Activated CD4-positive, alpha-beta T cell treated with anti-CD3 and anti-CD28 coated beads, Interleukin-2, amount 10 ng/mL, durations not matched to agents 7 days and 5 days (primary cell): ENCODE measurements at regions not wholly inside any gene's neighbourhood (a gene's known extent, or its start where the extent isn't known, plus 50 kb on each side); places are given as distances from the start of the nearest gene placed in this dataset.

ENCODE experiments used
- CTCF ChIA-PET: fragments of 350-600 bp; sonication (Branson Sonifier 250); formaldehyde crosslinking; loops from one replicate; lab custom pipeline; 2021; ENCODE audit warnings: antibody characterized with exemption; lab: Charles Lee
- POLR2A ChIA-PET: fragments of 350-600 bp; sonication (Branson Sonifier 250); formaldehyde crosslinking; loops from one replicate; lab custom pipeline; 2021; ENCODE audit warnings: antibody characterized with exemption; lab: Charles Lee
- DNase-seq: peaks from one replicate; pipeline ENCODE4 v3.0.0-alpha.2; 2020
- H3K27ac Mint-ChIP-seq: one replicate; pipeline ENCODE4 v1.8.0; 2021; ENCODE audit warnings: mild to moderate bottlenecking, moderate library complexity, mixed read lengths
- H3K27me3 Mint-ChIP-seq: one replicate; pipeline ENCODE4 v1.8.0; 2021; ENCODE audit warnings: mixed read lengths
- H3K36me3 Mint-ChIP-seq: one replicate; pipeline ENCODE4 v1.8.0; 2021; ENCODE audit warnings: low read depth, mixed read lengths
- H3K4me1 Mint-ChIP-seq: one replicate; pipeline ENCODE4 v1.8.0; 2021; ENCODE audit warnings: mixed read lengths
- H3K4me3 Mint-ChIP-seq: one replicate; pipeline ENCODE4 v1.8.0; 2021; ENCODE audit warnings: mild to moderate bottlenecking, moderate library complexity, mixed read lengths
- H3K9me3 Mint-ChIP-seq: one replicate; pipeline ENCODE4 v1.8.0; 2021; ENCODE audit warnings: mixed read lengths

GRCh38 chr13:85698256-85698655, 101.0 kb downstream of the SLITRK6 start:
- Mint-ChIP-seq H3K27me3 (no peaks in the 10 kb centered on the region), H3K36me3 (no peaks in the 10 kb centered on the region), H3K4me3 (no peak overlapping the region), H3K27ac (no peak overlapping the region), H3K9me3 (peaks cover 5% of the 10 kb centered on the region), H3K4me1 (no peaks in the 10 kb centered on the region)
- no peak for DNase-seq
- ChIA-PET CTCF (no interaction called here), POLR2A (no interaction called here)

DNA sequence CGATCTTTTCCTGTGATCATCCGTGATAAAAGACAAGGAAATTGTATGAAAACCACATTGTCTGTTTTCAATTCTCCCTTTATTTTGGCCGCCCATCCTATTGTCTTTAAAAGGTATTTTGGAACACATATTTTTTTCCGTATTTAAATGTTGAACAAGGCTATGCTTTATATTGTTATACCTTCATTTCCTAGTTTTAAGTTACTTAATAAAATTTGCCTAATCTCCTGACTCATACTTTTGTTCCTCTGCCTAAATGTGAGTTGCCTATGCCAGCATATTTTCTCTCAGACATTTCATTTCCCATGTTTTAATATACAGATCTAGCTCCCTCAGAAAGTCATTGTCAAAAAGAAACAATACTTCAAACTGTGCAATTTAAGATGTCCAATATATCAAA, 104.2 kb downstream of the SLITRK6 start:
- CTCF ChIA-PET, result no interaction called here
- no peak for DNase-seq
- H3K27ac Mint-ChIP-seq, result no peak overlapping the region
- no peak overlapping the region for H3K4me3 Mint-ChIP-seq
- no peaks in the 10 kb centered on the region for H3K36me3 Mint-ChIP-seq
- H3K27me3 Mint-ChIP-seq, result no peaks in the 10 kb centered on the region
- peaks cover 2% of the 10 kb centered on the region for H3K9me3 Mint-ChIP-seq
- POLR2A ChIA-PET, result no interaction called here
- H3K4me1 Mint-ChIP-seq, result no peaks in the 10 kb centered on the region

GRCh38 chr13:85693889-85694511, 105.2 kb downstream of the SLITRK6 start:
- H3K27ac Mint-ChIP-seq, result no peak overlapping the region
- H3K4me3 Mint-ChIP-seq, result no peak overlapping the region
- H3K4me1 Mint-ChIP-seq, result no peaks in the 10 kb centered on the region
- peaks cover 2% of the 10 kb centered on the region for H3K9me3 Mint-ChIP-seq
- CTCF ChIA-PET, result no interaction called here
- H3K36me3 Mint-ChIP-seq, result no peaks in the 10 kb centered on the region
- H3K27me3 Mint-ChIP-seq, result no peaks in the 10 kb centered on the region
- no peak for DNase-seq
- POLR2A ChIA-PET, result interaction anchor here (0.6 kb wide), 1 partner anchor 112 kb away, joined by 3 read pairs; no protein-coding TSS in a partner anchor

DNA sequence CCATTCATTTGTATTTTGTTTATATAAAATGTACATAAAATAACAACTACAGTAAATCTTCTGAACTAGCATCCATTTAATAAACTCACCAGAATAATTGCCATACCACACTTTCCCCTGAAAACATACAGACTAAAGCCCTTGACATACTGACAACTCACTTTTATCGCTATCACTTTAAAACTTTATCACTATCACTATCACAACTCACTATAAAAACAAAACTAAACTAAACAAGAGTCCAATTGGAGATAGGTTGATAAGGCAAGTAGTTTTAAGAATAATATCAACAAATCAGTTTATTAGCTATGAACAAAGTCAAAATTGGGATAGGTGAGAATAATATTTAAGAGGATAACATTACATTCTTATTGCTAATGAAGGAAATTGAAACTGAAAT, 108.9 kb downstream of the SLITRK6 start:
- ChIA-PET CTCF (no interaction called here), POLR2A (no interaction called here)
- no peaks in the 10 kb centered on the region for H3K36me3 Mint-ChIP-seq
- no peaks in the 10 kb centered on the region for H3K9me3 Mint-ChIP-seq
- no peak overlapping the region for H3K27ac Mint-ChIP-seq
- no peak for DNase-seq
- H3K27me3 Mint-ChIP-seq, result no peaks in the 10 kb centered on the region
- H3K4me3 Mint-ChIP-seq, result no peak overlapping the region
- H3K4me1 Mint-ChIP-seq, result no peaks in the 10 kb centered on the region

DNA sequence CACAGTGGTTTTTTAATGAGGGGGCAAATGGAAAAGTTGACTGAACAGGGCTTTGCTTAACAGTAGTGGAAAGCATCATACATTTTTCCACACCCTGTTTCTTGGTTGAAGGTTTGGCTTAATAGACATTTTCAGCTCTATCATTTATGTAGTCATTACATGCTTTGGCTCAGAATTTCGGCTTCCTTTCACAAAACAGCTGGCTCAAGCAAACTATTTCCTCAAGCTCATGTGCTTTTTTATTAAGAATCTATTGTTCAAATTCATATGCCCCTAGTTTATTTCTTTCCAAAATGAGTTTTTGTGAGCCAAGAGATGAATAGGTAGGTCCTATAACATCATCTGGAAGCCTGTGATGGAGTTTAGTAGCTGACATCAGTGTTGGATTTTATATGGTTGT, 113.8 kb downstream of the SLITRK6 start:
- no peaks in the 10 kb centered on the region for H3K36me3 Mint-ChIP-seq

DNA sequence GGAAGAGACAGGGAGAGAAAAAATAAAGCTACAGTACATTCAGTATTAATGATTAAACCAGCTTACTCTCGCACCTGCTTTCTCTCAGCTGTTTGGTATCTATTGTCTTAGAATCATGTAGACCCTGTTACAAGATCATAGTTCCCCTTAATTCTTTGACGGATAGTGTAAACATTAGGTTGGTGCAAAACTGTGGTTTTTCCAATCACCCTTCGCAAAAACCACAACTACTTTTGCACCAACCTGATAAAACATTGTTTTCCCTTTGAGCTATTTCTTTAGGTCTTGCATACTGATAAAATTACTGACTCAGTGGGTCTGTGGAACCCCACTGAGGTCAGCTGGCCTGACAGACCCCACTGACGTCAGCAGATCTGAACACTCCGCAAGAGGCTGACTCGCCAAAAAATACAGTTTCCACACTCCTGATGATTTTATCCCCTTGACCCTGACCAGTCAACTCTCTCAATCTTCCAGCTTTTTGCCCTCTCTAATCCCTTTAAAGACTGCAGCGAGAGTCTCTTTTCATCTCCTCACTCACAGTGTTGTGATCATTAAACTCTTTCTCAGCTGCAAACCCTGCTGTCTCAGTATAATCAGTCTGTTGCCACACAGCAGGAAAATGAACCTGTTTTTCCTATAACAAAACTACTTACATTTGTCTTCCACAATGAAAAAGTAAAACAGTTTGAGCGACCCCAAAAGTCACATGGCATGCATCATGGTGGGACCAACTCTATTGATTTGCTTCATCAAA, 123.9 kb downstream of the SLITRK6 start:
- H3K36me3 Mint-ChIP-seq, result no peaks in the 10 kb centered on the region
- DNase-seq, result no peak
- ChIA-PET POLR2A (no interaction called here), CTCF (no interaction called here)
- H3K4me1 Mint-ChIP-seq, result no peaks in the 10 kb centered on the region
- no peak overlapping the region for H3K4me3 Mint-ChIP-seq
- no peaks in the 10 kb centered on the region for H3K9me3 Mint-ChIP-seq
- no peak overlapping the region for H3K27ac Mint-ChIP-seq
- H3K27me3 Mint-ChIP-seq, result no peaks in the 10 kb centered on the region

More for the DNA sequence above, 113.8 kb downstream of the SLITRK6 start:
- Mint-ChIP-seq H3K4me3 (no peak overlapping the region), H3K27me3 (no peaks in the 10 kb centered on the region), H3K9me3 (no peaks in the 10 kb centered on the region), H3K27ac (no peak overlapping the region), H3K4me1 (no peaks in the 10 kb centered on the region)
- no peak for DNase-seq
- CTCF ChIA-PET, result no interaction called here
- POLR2A ChIA-PET, result no interaction called here

DNA sequence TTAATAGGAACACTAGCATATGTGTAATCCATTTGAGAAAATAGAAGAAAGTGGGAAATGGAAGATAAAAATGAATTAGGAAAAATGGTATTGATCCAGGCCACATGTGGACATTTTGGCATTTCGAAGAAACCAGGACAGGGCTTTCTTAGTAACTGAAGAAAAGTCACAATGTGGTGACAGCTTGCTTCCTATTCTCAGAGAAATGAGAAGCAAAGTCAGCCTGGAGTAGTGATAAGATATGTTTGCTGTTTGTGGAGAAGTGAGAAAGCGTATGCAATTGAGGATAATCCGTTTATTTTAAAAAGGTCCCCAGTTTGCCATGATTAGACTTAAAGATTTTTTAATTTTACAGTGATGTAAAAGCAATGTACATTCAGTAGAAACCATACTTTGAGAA, 127.9 kb downstream of the SLITRK6 start:
- no peak for DNase-seq
- ChIA-PET POLR2A (no interaction called here), CTCF (no interaction called here)
- H3K9me3 Mint-ChIP-seq, result no peaks in the 10 kb centered on the region
- no peaks in the 10 kb centered on the region for H3K4me1 Mint-ChIP-seq
- no peak overlapping the region for H3K4me3 Mint-ChIP-seq
- no peaks in the 10 kb centered on the region for H3K36me3 Mint-ChIP-seq
- H3K27ac Mint-ChIP-seq, result no peak overlapping the region
- H3K27me3 Mint-ChIP-seq, result no peaks in the 10 kb centered on the region

DNA sequence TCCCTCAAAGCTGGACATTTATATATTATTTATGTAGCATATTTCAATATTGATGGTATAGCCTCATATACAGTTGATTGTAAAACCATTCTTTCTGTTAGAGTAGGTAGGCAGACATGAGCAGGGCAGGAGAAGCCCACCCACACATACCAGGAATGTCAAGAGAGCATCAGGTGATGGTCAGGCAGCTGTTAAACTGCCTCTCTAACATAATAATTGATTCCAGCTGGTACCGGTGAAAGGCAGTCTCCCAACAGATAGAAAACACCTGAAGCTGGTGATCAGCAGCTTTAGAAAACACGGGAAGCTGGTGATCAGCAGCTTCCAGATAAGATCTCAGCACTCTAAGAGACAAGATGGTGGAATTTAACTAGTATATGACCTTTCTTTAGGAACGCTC, 132.9 kb downstream of the SLITRK6 start:
- Mint-ChIP-seq H3K4me3 (no peak overlapping the region), H3K4me1 (no peaks in the 10 kb centered on the region), H3K27ac (no peak overlapping the region), H3K36me3 (no peaks in the 10 kb centered on the region), H3K9me3 (no peaks in the 10 kb centered on the region), H3K27me3 (no peaks in the 10 kb centered on the region)
- ChIA-PET CTCF (no interaction called here), POLR2A (no interaction called here)
- no peak for DNase-seq

DNA sequence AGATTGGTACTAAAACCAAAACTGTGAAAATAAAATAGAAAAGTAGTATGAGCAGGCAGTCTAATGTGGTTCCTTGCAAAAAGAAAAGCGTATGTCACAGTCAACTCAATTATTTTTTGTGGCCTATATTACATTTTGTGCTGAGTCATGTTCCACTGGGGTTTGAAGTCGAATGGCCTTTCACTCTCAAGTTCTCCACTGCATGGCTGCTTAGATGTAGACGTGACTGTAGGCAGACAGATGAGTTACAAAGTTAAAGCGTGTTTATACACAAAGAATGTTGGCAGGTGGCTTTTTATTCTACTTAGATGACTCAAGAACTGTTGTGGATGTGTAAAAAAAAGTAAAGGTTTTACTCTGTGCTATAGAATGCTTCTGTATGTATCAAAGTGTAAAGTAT, 133.9 kb downstream of the SLITRK6 start:
- no peaks in the 10 kb centered on the region for H3K27me3 Mint-ChIP-seq
- CTCF ChIA-PET, result no interaction called here
- POLR2A ChIA-PET, result no interaction called here

GRCh38 chr13:85663856-85664255, 135.4 kb downstream of the SLITRK6 start:
- Mint-ChIP-seq H3K27ac (no peak overlapping the region), H3K4me3 (no peak overlapping the region), H3K36me3 (no peaks in the 10 kb centered on the region), H3K27me3 (no peaks in the 10 kb centered on the region), H3K4me1 (no peaks in the 10 kb centered on the region), H3K9me3 (no peaks in the 10 kb centered on the region)
- ChIA-PET CTCF (no interaction called here), POLR2A (no interaction called here)
- no peak for DNase-seq

More for the DNA sequence above, 133.9 kb downstream of the SLITRK6 start:
- Mint-ChIP-seq H3K4me1 (no peaks in the 10 kb centered on the region), H3K36me3 (no peaks in the 10 kb centered on the region), H3K9me3 (no peaks in the 10 kb centered on the region), H3K4me3 (no peak overlapping the region), H3K27ac (no peak overlapping the region)
- DNase-seq, result no peak

GRCh38 chr13:85662186-85662585, 137.0 kb downstream of the SLITRK6 start:
- Mint-ChIP-seq H3K27me3 (no peaks in the 10 kb centered on the region), H3K36me3 (no peaks in the 10 kb centered on the region), H3K4me1 (no peaks in the 10 kb centered on the region), H3K4me3 (no peak overlapping the region), H3K27ac (no peak overlapping the region), H3K9me3 (no peaks in the 10 kb centered on the region)
- ChIA-PET CTCF (no interaction called here), POLR2A (no interaction called here)
- DNase-seq, result no peak

GRCh38 chr13:85661675-85662074, 137.5 kb downstream of the SLITRK6 start:
- CTCF ChIA-PET, result no interaction called here
- Mint-ChIP-seq H3K9me3 (no peaks in the 10 kb centered on the region), H3K27me3 (no peaks in the 10 kb centered on the region), H3K27ac (no peak overlapping the region), H3K4me1 (no peaks in the 10 kb centered on the region), H3K4me3 (no peak overlapping the region), H3K36me3 (no peaks in the 10 kb centered on the region)
- POLR2A ChIA-PET, result no interaction called here
- no peak for DNase-seq

- no peak for DNase-seq
- H3K36me3 Mint-ChIP-seq, result no peaks in the 10 kb centered on the region
- ChIA-PET POLR2A (no interaction called here), CTCF (no interaction called here)
- no peak overlapping the region for H3K27ac Mint-ChIP-seq
- no peaks in the 10 kb centered on the region for H3K9me3 Mint-ChIP-seq
- H3K27me3 Mint-ChIP-seq, result no peaks in the 10 kb centered on the region
- H3K4me1 Mint-ChIP-seq, result no peaks in the 10 kb centered on the region
- H3K4me3 Mint-ChIP-seq, result no peak overlapping the region
Observed at GRCh38 chr13:85659493-85659892, 139.7 kb downstream of the SLITRK6 start.

GRCh38 chr13:85657942-85658341, 141.3 kb downstream of the SLITRK6 start:
- H3K27ac Mint-ChIP-seq, result no peak overlapping the region
- no peak for DNase-seq
- H3K36me3 Mint-ChIP-seq, result no peaks in the 10 kb centered on the region
- H3K4me3 Mint-ChIP-seq, result no peak overlapping the region
- CTCF ChIA-PET, result no interaction called here
- POLR2A ChIA-PET, result no interaction called here
- no peaks in the 10 kb centered on the region for H3K4me1 Mint-ChIP-seq
- H3K9me3 Mint-ChIP-seq, result no peaks in the 10 kb centered on the region
- H3K27me3 Mint-ChIP-seq, result no peaks in the 10 kb centered on the region
